K562 (cell line): ENCODE measurements at regions not wholly inside any gene's neighbourhood (a gene's known extent, or its start where the extent isn't known, plus 50 kb on each side); places are given as distances from the start of the nearest gene placed in this dataset.

Experiments used
- BRD9 ChIP-seq: fragments of 450-650 bp; IDR thresholded peaks from 2 replicates; pipeline ENCODE4 v1.6.1; 2018; ENCODE audit warnings: low read depth; ENCODE audit not compliant: partially characterized antibody
- BRF2 ChIP-seq: IDR thresholded peaks from 3 replicates; pipeline ENCODE4 v1.6.1; 2011; ENCODE audit warnings: borderline replicate concordance, mild to moderate bottlenecking; ENCODE audit not compliant: insufficient read length, insufficient read depth
- CREB5 ChIP-seq: fragments of 250-450 bp; sonication (Bioruptor Pico); IDR thresholded peaks from 2 replicates; pipeline ENCODE4 v1.5.0; 2020; ENCODE audit warnings: mild to moderate bottlenecking
- EP400 ChIP-seq: fragments of 450-650 bp; IDR thresholded peaks from 2 replicates; pipeline ENCODE4 v1.6.1; 2017; ENCODE audit warnings: antibody characterized with exemption, mild to moderate bottlenecking, moderate library complexity
- HES1 ChIP-seq: fragments of 450-650 bp; IDR thresholded peaks from 2 replicates; pipeline ENCODE4 v1.6.1; 2016; ENCODE audit warnings: low read depth, mild to moderate bottlenecking, moderate library complexity
- HMBOX1 ChIP-seq: sonication (generic); IDR thresholded peaks from 2 replicates; pipeline ENCODE4 v1.6.1; 2016
- KDM5B ChIP-seq: fragments of 200-600 bp; sonication (generic); IDR thresholded peaks from 2 replicates; pipeline ENCODE4 v1.6.1; 2012; ENCODE audit warnings: low read depth, mild to moderate bottlenecking, moderate library complexity, low read length, control low read depth, inconsistent platforms; ENCODE audit not compliant: insufficient replicate concordance
- L3MBTL2 ChIP-seq: fragments of 450-650 bp; IDR thresholded peaks from 2 replicates; pipeline ENCODE4 v1.6.1; 2016; ENCODE audit warnings: mild to moderate bottlenecking, moderate library complexity
- LARP7 ChIP-seq: fragments of 450-650 bp; IDR thresholded peaks from 2 replicates; pipeline ENCODE4 v1.6.1; 2016
- MNT ChIP-seq, 2 experiments: fragments of 450-650 bp; conservative IDR thresholded peaks; 2 replicates each; pipeline ENCODE4 v1.6.1; 2017; ENCODE audit warnings: mild to moderate bottlenecking in 2 of 2, moderate library complexity in 2 of 2
- NFYB ChIP-seq: IDR thresholded peaks from 2 replicates; pipeline ENCODE4 v1.6.1; 2011; ENCODE audit warnings: mild to moderate bottlenecking, moderate library complexity; ENCODE audit not compliant: insufficient read length; ENCODE audit errors: extremely low read depth
- PML ChIP-seq: IDR thresholded peaks from 2 replicates; pipeline ENCODE4 v1.6.1; 2012; ENCODE audit warnings: low read length, inconsistent platforms
- RBM15 ChIP-seq: fragments of 200-400 bp; formaldehyde crosslinking; IDR thresholded peaks from 2 replicates; pipeline ENCODE4 v1.6.1; 2018; ENCODE audit warnings: mild to moderate bottlenecking, low read length, moderate library complexity; ENCODE audit not compliant: insufficient read depth
- SMAD2 ChIP-seq: fragments of 150-350 bp; IDR thresholded peaks from 2 replicates; pipeline ENCODE4 v1.6.1; 2014; ENCODE audit warnings: low read depth, mild to moderate bottlenecking, low read length
- TARDBP ChIP-seq: fragments of 450-650 bp; IDR thresholded peaks from 2 replicates; pipeline ENCODE4 v1.6.1; 2016
- TBL1XR1 ChIP-seq, 2 experiments: IDR thresholded peaks; 2 replicates each; pipeline ENCODE4 v1.6.1; 2012; ENCODE audit warnings: improper control_type of control experiment in 2 of 2, low read length in 2 of 2, mild to moderate bottlenecking in 1 of 2
- TCF3 ChIP-seq: sonication (generic); formaldehyde crosslinking; IDR thresholded peaks from 2 replicates; pipeline ENCODE4 v1.4.0; 2020; ENCODE audit warnings: mild to moderate bottlenecking, missing genetic modification reagents
- TEAD4 ChIP-seq, 2 experiments: sonication (generic) in 1 of 2; formaldehyde crosslinking in 1 of 2; IDR thresholded peaks; 2 replicates each; pipeline versions ENCODE4 v1.6.1 to v1.8.0; 2012 to 2022; ENCODE audit warnings: borderline replicate concordance in 1 of 2, inconsistent platforms in 1 of 2, low read length in 1 of 2, mild to moderate bottlenecking in 1 of 2, missing genetic modification reagents in 1 of 2
- ZNF740 ChIP-seq, 3 experiments: fragments of 200-800 bp in 1 of 3; sonication (Bioruptor generic) in 1 of 3; sonication (generic) in 1 of 3; formaldehyde crosslinking in 1 of 3; IDR thresholded peaks; 2 replicates each; pipeline versions ENCODE4 v1.6.1 to v1.8.0; 2016 to 2022; ENCODE audit warnings: mild to moderate bottlenecking in 2 of 3, missing compliant biosample characterization in 2 of 3, missing genetic modification characterization in 2 of 3, missing genetic modification reagents in 1 of 3
- ZSCAN29 ChIP-seq: fragments of 450-650 bp; IDR thresholded peaks from 2 replicates; pipeline ENCODE4 v1.6.1; 2017

- no peak for TF ChIP-seq CREB5 (CRISPR knock-in tag)
- no peak for TF ChIP-seq BRF2
- TF ChIP-seq MNT (conservative IDR thresholded peaks at IDR 0.05): 0 out of 4 replicates have a peak, but pooled peaks of 1 of the 2 experiments have one; percentile 30
- TF ChIP-seq NFYB: peak; percentile 53
- peak; percentile 80 for TF ChIP-seq TCF3
- TF ChIP-seq TARDBP: no peak
- peak; percentile 37 for TF ChIP-seq KDM5B
- no peak for TF ChIP-seq ZSCAN29
- no peak for TF ChIP-seq RBM15
- TF ChIP-seq BRD9: peak; percentile 45
- TF ChIP-seq ZNF740 (CRISPR knock-in tag; IDR thresholded peaks at IDR 0.05): no peak
- no peak for TF ChIP-seq ZNF740 (tag; IDR thresholded peaks at IDR 0.05)
- peak in 1 of 2 experiments; percentile 70; a peak in 2 of 4 replicates for TF ChIP-seq TBL1XR1 (IDR thresholded peaks at IDR 0.05; ENCODE audit: low read length in 2 of 2)
- TF ChIP-seq EP400: peak; percentile 40
- TF ChIP-seq PML: peak; percentile 84
- TF ChIP-seq HES1: peak; percentile 31; the same call in 1 of the 2 replicates
- no peak for TF ChIP-seq SMAD2
- TF ChIP-seq L3MBTL2: 0 out of 2 replicates have a peak, but pooled peaks have one; percentile 19
- peak; percentile 41; the same call in 1 of the 2 replicates for TF ChIP-seq HMBOX1
- no peak for TF ChIP-seq LARP7
- TF ChIP-seq TEAD4 (IDR thresholded peaks at IDR 0.05; ENCODE audit: low read length): peak; percentile 91
- TF ChIP-seq TEAD4 (CRISPR knock-in tag; IDR thresholded peaks at IDR 0.05; ENCODE audit: borderline replicate concordance): no peak
Measured at GRCh38 chr4:126735294-126736132, 897.2 kb upstream of the INTU start (continued).
